ENCODE measurements at regions not wholly inside any gene's neighbourhood (a gene's known extent, or its start where the extent isn't known, plus 50 kb on each side); places are given as distances from the start of the nearest gene placed in this dataset.

DNA sequence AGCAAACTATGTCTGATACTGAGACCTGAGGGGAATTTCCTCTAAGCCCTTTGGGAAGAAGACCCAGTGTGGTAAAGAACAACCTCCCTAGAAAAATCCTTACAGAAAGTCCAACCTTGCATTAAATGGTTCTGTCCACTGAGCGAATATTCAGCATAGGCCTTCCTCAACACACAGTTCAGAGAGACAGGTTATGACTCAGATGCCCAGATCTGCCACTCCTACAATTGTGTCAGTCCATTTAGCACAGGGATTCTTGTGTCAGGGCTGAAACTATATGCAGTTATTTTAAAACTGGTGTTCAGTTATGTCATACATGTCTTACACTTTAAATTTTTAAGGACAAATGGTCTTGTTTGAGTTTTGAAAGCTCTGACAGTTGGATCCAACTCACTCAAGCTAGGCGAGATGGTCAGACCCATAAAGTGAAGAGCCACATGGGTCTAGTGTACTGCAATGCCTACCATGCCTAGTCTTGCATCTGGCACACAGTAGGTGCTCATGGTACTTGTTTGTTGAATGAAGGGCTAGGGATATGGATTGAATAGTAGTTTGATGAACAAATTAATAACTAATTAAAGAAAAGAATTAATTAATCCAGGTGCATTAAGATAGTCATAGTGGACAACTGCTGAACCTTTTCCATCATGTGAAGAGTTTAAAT, 207.5 kb upstream of the PWP1 start:
- ChIA-PET CTCF (no interaction called here), POLR2A (no interaction called here)
- intact Hi-C loops (cut with micrococcal nuclease) (no loop called here), dilution Hi-C loops (cut with MboI; ENCODE audit: extremely low pct_ligation_motif_present, low sequenced_read_pairs) (no loop called here)
- no peak for DNase-seq (ENCODE audit: low read depth, low spot score)
- Histone ChIP-seq H3K36me3 (ENCODE audit: control insufficient read depth in 2 of 2, extremely low read depth in 1 of 2, insufficient read depth in 2 of 2, low read length in 2 of 2) (no peaks in the 10 kb centered on the region), H3K4me3 (replicated peaks in 1 of 3; ENCODE audit: insufficient read depth in 1 of 3, low read depth in 1 of 3, low read length in 3 of 3) (no peak overlapping the region), H3K4me2 (ENCODE audit: insufficient read depth, low read length) (no peak overlapping the region), H3K9ac (replicated peaks; ENCODE audit: extremely low read depth, insufficient read depth, low read length) (no peak overlapping the region), H3K27ac (ENCODE audit: insufficient read depth, low read depth, low read length) (no peak overlapping the region), H4K20me1 (replicated peaks; ENCODE audit: control insufficient read depth, extremely low read depth, insufficient read depth, low read length) (no peaks in the 10 kb centered on the region), H3K27me3 (ENCODE audit: control insufficient read depth in 2 of 2, insufficient read depth in 2 of 2, low read length in 2 of 2) (no peaks in the 10 kb centered on the region), H3K79me2 (ENCODE audit: control insufficient read depth, insufficient read depth, low read length) (no peaks in the 10 kb centered on the region), H2AFZ (ENCODE audit: low read depth, low read length) (no peak overlapping the region), H3K4me1 (ENCODE audit: control insufficient read depth, extremely low read depth, insufficient read depth, low read length) (no peaks in the 10 kb centered on the region), H3K9me3 (replicated peaks; ENCODE audit: control insufficient read depth, insufficient read depth, low read length) (no peaks in the 10 kb centered on the region), H3K9me1 (replicated peaks; ENCODE audit: control insufficient read depth, extremely low read depth, insufficient read depth, low read length) (no peaks in the 10 kb centered on the region)
- TF ChIP-seq POLR2A (IDR thresholded peaks at IDR 0.05; ENCODE audit: low read depth, low read length), result no peak
- TF ChIP-seq GATA2 (IDR thresholded peaks at IDR 0.05; ENCODE audit: insufficient read depth, insufficient read length, low read depth, low read length), result no peak
- TF ChIP-seq, protein P1, sequence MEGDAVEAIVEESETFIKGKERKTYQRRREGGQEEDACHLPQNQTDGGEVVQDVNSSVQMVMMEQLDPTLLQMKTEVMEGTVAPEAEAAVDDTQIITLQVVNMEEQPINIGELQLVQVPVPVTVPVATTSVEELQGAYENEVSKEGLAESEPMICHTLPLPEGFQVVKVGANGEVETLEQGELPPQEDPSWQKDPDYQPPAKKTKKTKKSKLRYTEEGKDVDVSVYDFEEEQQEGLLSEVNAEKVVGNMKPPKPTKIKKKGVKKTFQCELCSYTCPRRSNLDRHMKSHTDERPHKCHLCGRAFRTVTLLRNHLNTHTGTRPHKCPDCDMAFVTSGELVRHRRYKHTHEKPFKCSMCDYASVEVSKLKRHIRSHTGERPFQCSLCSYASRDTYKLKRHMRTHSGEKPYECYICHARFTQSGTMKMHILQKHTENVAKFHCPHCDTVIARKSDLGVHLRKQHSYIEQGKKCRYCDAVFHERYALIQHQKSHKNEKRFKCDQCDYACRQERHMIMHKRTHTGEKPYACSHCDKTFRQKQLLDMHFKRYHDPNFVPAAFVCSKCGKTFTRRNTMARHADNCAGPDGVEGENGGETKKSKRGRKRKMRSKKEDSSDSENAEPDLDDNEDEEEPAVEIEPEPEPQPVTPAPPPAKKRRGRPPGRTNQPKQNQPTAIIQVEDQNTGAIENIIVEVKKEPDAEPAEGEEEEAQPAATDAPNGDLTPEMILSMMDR (IDR thresholded peaks at IDR 0.05; ENCODE audit: extremely low read depth in 1 of 2, insufficient read depth in 1 of 2, low read depth in 1 of 2, low read length in 2 of 2), result no peak
- no peak for TF ChIP-seq POLR2AphosphoS5 (IDR thresholded peaks at IDR 0.05; ENCODE audit: insufficient read depth, low read depth, low read length)
- no peak for TF ChIP-seq JUN (IDR thresholded peaks at IDR 0.05; ENCODE audit: borderline replicate concordance, insufficient read depth, insufficient read length, low read depth)
- TF ChIP-seq MYC (IDR thresholded peaks at IDR 0.05; ENCODE audit: low read depth, low read length), result no peak
- TF ChIP-seq, protein P2, sequence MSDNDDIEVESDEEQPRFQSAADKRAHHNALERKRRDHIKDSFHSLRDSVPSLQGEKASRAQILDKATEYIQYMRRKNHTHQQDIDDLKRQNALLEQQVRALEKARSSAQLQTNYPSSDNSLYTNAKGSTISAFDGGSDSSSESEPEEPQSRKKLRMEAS (IDR thresholded peaks at IDR 0.05; ENCODE audit: insufficient read depth, insufficient read length), result no peak
- no peak for TF ChIP-seq EZH2 (IDR thresholded peaks at IDR 0.05; ENCODE audit: borderline replicate concordance, low read depth, low read length, severe bottlenecking)
- TF ChIP-seq FOS (IDR thresholded peaks at IDR 0.05; ENCODE audit: borderline replicate concordance, insufficient read depth, low read length), result no peak
- no peak for FAIRE-seq
- no TSS peak for BruUV-seq (replicated peaks)
